ENCODE measurements at regions not wholly inside any gene's neighbourhood (a gene's known extent, or its start where the extent isn't known, plus 50 kb on each side); places are given as distances from the start of the nearest gene placed in this dataset.

GRCh38 chr7:114851406-114852061, 70.4 kb upstream of the MDFIC start:
- Histone ChIP-seq H3K79me2 (ENCODE audit: control insufficient read depth, insufficient read depth, low read length) (no peaks in the 10 kb centered on the region), H3K56ac (ENCODE audit: low read length) (no peak overlapping the region), H3K4me1 (ENCODE audit: control insufficient read depth, low read depth, low read length) (no peaks in the 10 kb centered on the region), H3K23ac (ENCODE audit: low read length) (no peak overlapping the region), H2BK15ac (replicated peaks; ENCODE audit: low read depth) (no peak overlapping the region), H3K4me2 (ENCODE audit: low read length) (no peak overlapping the region), H2AK5ac (ENCODE audit: low read length) (no peak overlapping the region), H3K27me3 (ENCODE audit: insufficient read depth, low read length, poor library complexity) (no peaks in the 10 kb centered on the region), H3K27ac (ENCODE audit: low read depth, low read length) (no peak overlapping the region), H2BK120ac (ENCODE audit: low read depth, low read length) (no peak overlapping the region), H3K79me1 (ENCODE audit: low read length) (no peaks in the 10 kb centered on the region), H2BK5ac (ENCODE audit: low read length) (no peak overlapping the region), H3K4me3 (ENCODE audit: low read length) (no peak overlapping the region), H3K4ac (ENCODE audit: low read depth, low read length) (no peak overlapping the region), H3K18ac (ENCODE audit: low read length) (no peak overlapping the region), H3K36me3 (ENCODE audit: control insufficient read depth, insufficient read depth, low read length) (no peaks in the 10 kb centered on the region), H4K5ac (ENCODE audit: low read length) (no peak overlapping the region), H4K8ac (ENCODE audit: low read depth, low read length) (no peak overlapping the region), H3K9ac (ENCODE audit: low read length) (no peak overlapping the region)
- no CpG with 5 or more reads among the region's 3 CpGs for WGBS (ENCODE audit: extremely low coverage, insufficient coverage, low lambda C conversion rate)
- no peak for DNase-seq

GRCh38 chr7:114852293-114852692, 69.6 kb upstream of the MDFIC start:
- no peak overlapping the region for H2BK15ac ChIP-seq (replicated peaks; ENCODE audit: low read depth)
- no peak overlapping the region for H2BK5ac ChIP-seq (ENCODE audit: low read length)
- H3K36me3 ChIP-seq (ENCODE audit: control insufficient read depth, insufficient read depth, low read length), result no peaks in the 10 kb centered on the region
- no peak overlapping the region for H3K4ac ChIP-seq (ENCODE audit: low read depth, low read length)
- H4K8ac ChIP-seq (ENCODE audit: low read depth, low read length), result no peak overlapping the region
- H3K4me1 ChIP-seq (ENCODE audit: control insufficient read depth, low read depth, low read length), result no peaks in the 10 kb centered on the region
- no peak overlapping the region for H2BK120ac ChIP-seq (ENCODE audit: low read depth, low read length)
- no peak overlapping the region for H2AK5ac ChIP-seq (ENCODE audit: low read length)
- no peaks in the 10 kb centered on the region for H3K27me3 ChIP-seq (ENCODE audit: insufficient read depth, low read length, poor library complexity)
- DNase-seq, result no peak
- H3K4me3 ChIP-seq (ENCODE audit: low read length), result no peak overlapping the region
- H3K4me2 ChIP-seq (ENCODE audit: low read length), result no peak overlapping the region
- no peaks in the 10 kb centered on the region for H3K79me2 ChIP-seq (ENCODE audit: control insufficient read depth, insufficient read depth, low read length)
- no peak overlapping the region for H3K27ac ChIP-seq (ENCODE audit: low read depth, low read length)
- H4K5ac ChIP-seq (ENCODE audit: low read length), result no peak overlapping the region
- H3K23ac ChIP-seq (ENCODE audit: low read length), result no peak overlapping the region
- no peak overlapping the region for H3K18ac ChIP-seq (ENCODE audit: low read length)
- no peak overlapping the region for H3K56ac ChIP-seq (ENCODE audit: low read length)
- H3K9ac ChIP-seq (ENCODE audit: low read length), result no peak overlapping the region
- H3K79me1 ChIP-seq (ENCODE audit: low read length), result no peaks in the 10 kb centered on the region

DNA sequence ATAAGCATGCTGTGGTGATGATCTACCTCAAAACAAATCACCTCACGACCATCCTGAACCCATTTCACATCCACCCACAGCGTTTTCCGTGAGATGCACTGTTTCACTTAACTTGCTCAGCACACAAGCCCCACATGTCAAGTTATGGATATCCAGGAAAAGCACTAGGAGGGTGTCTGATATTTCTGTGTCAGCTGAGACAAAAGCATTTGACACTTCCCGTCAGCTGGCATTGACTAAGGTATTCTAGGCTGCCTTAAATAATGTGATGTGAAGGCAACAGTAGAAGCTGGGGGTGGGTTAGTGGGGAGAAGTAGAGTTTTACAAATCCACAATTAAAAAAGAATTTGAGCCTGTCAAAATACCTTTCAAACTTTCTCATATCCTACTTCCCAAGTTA, 68.7 kb upstream of the MDFIC start:
- H3K56ac ChIP-seq (ENCODE audit: low read length), result no peak overlapping the region
- no peak overlapping the region for H4K8ac ChIP-seq (ENCODE audit: low read depth, low read length)
- no peak overlapping the region for H2BK120ac ChIP-seq (ENCODE audit: low read depth, low read length)
- H4K5ac ChIP-seq (ENCODE audit: low read length), result no peak overlapping the region
- H2BK5ac ChIP-seq (ENCODE audit: low read length), result no peak overlapping the region
- no peak overlapping the region for H2AK5ac ChIP-seq (ENCODE audit: low read length)
- H3K18ac ChIP-seq (ENCODE audit: low read length), result no peak overlapping the region
- H3K4me2 ChIP-seq (ENCODE audit: low read length), result no peak overlapping the region
- no peak overlapping the region for H3K9ac ChIP-seq (ENCODE audit: low read length)
- no peak overlapping the region for H2BK15ac ChIP-seq (replicated peaks; ENCODE audit: low read depth)
- no peaks in the 10 kb centered on the region for H3K4me1 ChIP-seq (ENCODE audit: control insufficient read depth, low read depth, low read length)
- H3K79me1 ChIP-seq (ENCODE audit: low read length), result no peaks in the 10 kb centered on the region
- no peaks in the 10 kb centered on the region for H3K36me3 ChIP-seq (ENCODE audit: control insufficient read depth, insufficient read depth, low read length)
- H3K4me3 ChIP-seq (ENCODE audit: low read length), result no peak overlapping the region
- no peak overlapping the region for H3K4ac ChIP-seq (ENCODE audit: low read depth, low read length)
- no peak for DNase-seq
- no peak overlapping the region for H3K23ac ChIP-seq (ENCODE audit: low read length)
- no peaks in the 10 kb centered on the region for H3K79me2 ChIP-seq (ENCODE audit: control insufficient read depth, insufficient read depth, low read length)
- no peak overlapping the region for H3K27ac ChIP-seq (ENCODE audit: low read depth, low read length)
- H3K27me3 ChIP-seq (ENCODE audit: insufficient read depth, low read length, poor library complexity), result no peaks in the 10 kb centered on the region
- no CpG with 5 or more reads among the region's 4 CpGs for WGBS (ENCODE audit: extremely low coverage, insufficient coverage, low lambda C conversion rate)

- H2BK15ac ChIP-seq (replicated peaks; ENCODE audit: low read depth), result no peak overlapping the region
- no peak for DNase-seq
- no peak overlapping the region for H3K18ac ChIP-seq (ENCODE audit: low read length)
- no peak overlapping the region for H4K5ac ChIP-seq (ENCODE audit: low read length)
- no peak overlapping the region for H2AK5ac ChIP-seq (ENCODE audit: low read length)
- H3K4ac ChIP-seq (ENCODE audit: low read depth, low read length), result no peak overlapping the region
- no peak overlapping the region for H3K4me2 ChIP-seq (ENCODE audit: low read length)
- no peak overlapping the region for H4K8ac ChIP-seq (ENCODE audit: low read depth, low read length)
- H2BK5ac ChIP-seq (ENCODE audit: low read length), result no peak overlapping the region
- no peak overlapping the region for H3K4me3 ChIP-seq (ENCODE audit: low read length)
- H2BK120ac ChIP-seq (ENCODE audit: low read depth, low read length), result no peak overlapping the region
- no peak overlapping the region for H3K9ac ChIP-seq (ENCODE audit: low read length)
- no peak overlapping the region for H3K23ac ChIP-seq (ENCODE audit: low read length)
- no CpG with 5 or more reads among the region's 2 CpGs for WGBS (ENCODE audit: extremely low coverage, insufficient coverage, low lambda C conversion rate)
- no peaks in the 10 kb centered on the region for H3K4me1 ChIP-seq (ENCODE audit: control insufficient read depth, low read depth, low read length)
- H3K79me2 ChIP-seq (ENCODE audit: control insufficient read depth, insufficient read depth, low read length), result no peaks in the 10 kb centered on the region
- H3K27ac ChIP-seq (ENCODE audit: low read depth, low read length), result no peak overlapping the region
- no peaks in the 10 kb centered on the region for H3K36me3 ChIP-seq (ENCODE audit: control insufficient read depth, insufficient read depth, low read length)
- H3K79me1 ChIP-seq (ENCODE audit: low read length), result no peaks in the 10 kb centered on the region
- H3K27me3 ChIP-seq (ENCODE audit: insufficient read depth, low read length, poor library complexity), result no peaks in the 10 kb centered on the region
- no peak overlapping the region for H3K56ac ChIP-seq (ENCODE audit: low read length)
These were observed 67.5 kb upstream of the MDFIC start for GRCh38 chr7:114854369-114854768.

GRCh38 chr7:114856625-114857024, 65.3 kb upstream of the MDFIC start:
- H3K79me1 ChIP-seq (ENCODE audit: low read length), result no peaks in the 10 kb centered on the region
- H2AK5ac ChIP-seq (ENCODE audit: low read length), result no peak overlapping the region
- H3K4ac ChIP-seq (ENCODE audit: low read depth, low read length), result no peak overlapping the region
- no peak overlapping the region for H3K4me3 ChIP-seq (ENCODE audit: low read length)
- no peaks in the 10 kb centered on the region for H3K36me3 ChIP-seq (ENCODE audit: control insufficient read depth, insufficient read depth, low read length)
- H4K5ac ChIP-seq (ENCODE audit: low read length), result no peak overlapping the region
- H3K23ac ChIP-seq (ENCODE audit: low read length), result no peak overlapping the region
- H3K27ac ChIP-seq (ENCODE audit: low read depth, low read length), result no peak overlapping the region
- no peaks in the 10 kb centered on the region for H3K79me2 ChIP-seq (ENCODE audit: control insufficient read depth, insufficient read depth, low read length)
- H2BK15ac ChIP-seq (replicated peaks; ENCODE audit: low read depth), result peak overlapping the region; percentile 96
- H2BK5ac ChIP-seq (ENCODE audit: low read length), result no peak overlapping the region
- no peaks in the 10 kb centered on the region for H3K4me1 ChIP-seq (ENCODE audit: control insufficient read depth, low read depth, low read length)
- no peak overlapping the region for H3K9ac ChIP-seq (ENCODE audit: low read length)
- no peak overlapping the region for H3K56ac ChIP-seq (ENCODE audit: low read length)
- no peak overlapping the region for H4K8ac ChIP-seq (ENCODE audit: low read depth, low read length)
- H3K18ac ChIP-seq (ENCODE audit: low read length), result no peak overlapping the region
- H2BK120ac ChIP-seq (ENCODE audit: low read depth, low read length), result no peak overlapping the region
- WGBS (ENCODE audit: extremely low coverage, insufficient coverage, low lambda C conversion rate), result no CpG with 5 or more reads among the region's 3 CpGs
- no peak overlapping the region for H3K4me2 ChIP-seq (ENCODE audit: low read length)
- no peaks in the 10 kb centered on the region for H3K27me3 ChIP-seq (ENCODE audit: insufficient read depth, low read length, poor library complexity)
- DNase-seq, result peak; percentile 83

- DNase-seq, result peak; percentile 22
- Histone ChIP-seq H3K4ac (ENCODE audit: low read depth, low read length) (no peak overlapping the region), H3K56ac (ENCODE audit: low read length) (no peak overlapping the region), H3K36me3 (ENCODE audit: control insufficient read depth, insufficient read depth, low read length) (no peaks in the 10 kb centered on the region), H3K18ac (ENCODE audit: low read length) (no peak overlapping the region), H2BK5ac (ENCODE audit: low read length) (no peak overlapping the region), H3K4me3 (ENCODE audit: low read length) (no peak overlapping the region), H3K23ac (ENCODE audit: low read length) (no peak overlapping the region), H4K5ac (ENCODE audit: low read length) (no peak overlapping the region), H2AK5ac (ENCODE audit: low read length) (no peak overlapping the region), H3K79me1 (ENCODE audit: low read length) (no peaks in the 10 kb centered on the region), H2BK120ac (ENCODE audit: low read depth, low read length) (no peak overlapping the region), H4K8ac (ENCODE audit: low read depth, low read length) (no peak overlapping the region), H2BK15ac (replicated peaks; ENCODE audit: low read depth) (no peak overlapping the region), H3K79me2 (ENCODE audit: control insufficient read depth, insufficient read depth, low read length) (no peaks in the 10 kb centered on the region), H3K4me1 (ENCODE audit: control insufficient read depth, low read depth, low read length) (no peaks in the 10 kb centered on the region), H3K4me2 (ENCODE audit: low read length) (no peak overlapping the region), H3K27me3 (ENCODE audit: insufficient read depth, low read length, poor library complexity) (no peaks in the 10 kb centered on the region), H3K9ac (ENCODE audit: low read length) (no peak overlapping the region), H3K27ac (ENCODE audit: low read depth, low read length) (no peak overlapping the region)
- no CpG with 5 or more reads among the region's 1 CpG for WGBS (ENCODE audit: extremely low coverage, insufficient coverage, low lambda C conversion rate)
These were observed 64.3 kb upstream of the MDFIC start for GRCh38 chr7:114857605-114858004.
